ENCODE measurements at regions not wholly inside any gene's neighbourhood (a gene's known extent, or its start where the extent isn't known, plus 50 kb on each side); places are given as distances from the start of the nearest gene placed in this dataset.

GRCh38 chr2:12935796-12936195 is 219.1 kb downstream of the TRIB2 start:
- TF ChIP-seq ZNF274 (IDR thresholded peaks at IDR 0.05; ENCODE audit: low read depth, low read length) (no peak), SUZ12 (IDR thresholded peaks at IDR 0.05; ENCODE audit: extremely low read depth, insufficient read depth, insufficient read length) (no peak), YY1 (IDR thresholded peaks at IDR 0.05; ENCODE audit: insufficient read depth, insufficient read length) (no peak)

All from NT2/D1 (cell line).